Inflammatory macrophage treated with lipopolysaccharide for 4 hours (primary cell): ENCODE measurements at regions not wholly inside any gene's neighbourhood (a gene's known extent, or its start where the extent isn't known, plus 50 kb on each side); places are given as distances from the start of the nearest gene placed in this dataset.
"Not testable (repeated sequence)": the region's sequence is repeated elsewhere in the genome, so short reads cannot be mapped to it uniquely, and the experiment has no call there.

Experiments
- DNase-seq: peaks from one replicate; pipeline ENCODE4 v3.0.0-alpha.2; 2020

GRCh38 chr2:38243186-38243880 is 133.7 kb downstream of the ATL2 start:
- no peak for DNase-seq

DNA sequence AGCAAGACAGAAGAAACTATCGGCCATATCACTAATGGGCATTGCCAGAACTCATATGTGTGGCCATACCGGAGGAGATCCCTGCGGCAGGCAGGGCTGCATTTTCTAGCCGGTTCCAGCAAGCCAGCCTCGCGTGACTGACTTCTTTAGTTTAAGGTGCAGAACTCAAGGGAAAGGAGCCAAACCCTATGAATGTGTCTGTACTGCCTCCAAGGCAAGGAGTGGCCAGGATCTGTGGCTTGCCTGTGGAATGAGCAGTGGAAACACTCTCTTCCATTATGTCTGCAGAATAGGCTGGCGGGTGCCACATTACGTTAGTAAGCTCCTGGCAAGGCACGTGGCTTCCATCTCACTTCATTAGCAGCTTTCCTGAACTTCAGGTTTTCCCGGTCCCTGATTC is 137.6 kb downstream of the ATL2 start:
- no peak for DNase-seq

DNA sequence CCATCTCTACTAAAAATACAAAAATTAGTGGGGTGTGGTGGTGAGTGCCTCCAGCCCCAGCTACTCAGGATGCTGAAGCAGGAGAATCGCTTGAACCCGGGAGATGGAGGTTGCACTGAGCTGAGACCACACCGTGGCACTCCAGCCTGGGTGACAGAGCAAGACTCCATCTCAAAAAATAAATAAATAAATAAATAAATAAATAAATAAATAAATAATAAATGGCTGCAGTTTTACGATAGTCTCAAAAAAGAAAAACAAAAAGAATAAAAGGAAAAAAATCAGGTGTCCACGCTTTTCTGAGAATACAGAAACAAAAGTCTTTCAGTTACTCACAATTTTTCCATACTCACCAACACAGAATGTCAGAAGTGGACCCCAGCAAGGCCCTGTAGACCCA is 138.4 kb downstream of the ATL2 start:
- not testable (repeated sequence) for DNase-seq

GRCh38 chr2:38237311-38237710 is 139.8 kb downstream of the ATL2 start:
- no peak for DNase-seq

DNA sequence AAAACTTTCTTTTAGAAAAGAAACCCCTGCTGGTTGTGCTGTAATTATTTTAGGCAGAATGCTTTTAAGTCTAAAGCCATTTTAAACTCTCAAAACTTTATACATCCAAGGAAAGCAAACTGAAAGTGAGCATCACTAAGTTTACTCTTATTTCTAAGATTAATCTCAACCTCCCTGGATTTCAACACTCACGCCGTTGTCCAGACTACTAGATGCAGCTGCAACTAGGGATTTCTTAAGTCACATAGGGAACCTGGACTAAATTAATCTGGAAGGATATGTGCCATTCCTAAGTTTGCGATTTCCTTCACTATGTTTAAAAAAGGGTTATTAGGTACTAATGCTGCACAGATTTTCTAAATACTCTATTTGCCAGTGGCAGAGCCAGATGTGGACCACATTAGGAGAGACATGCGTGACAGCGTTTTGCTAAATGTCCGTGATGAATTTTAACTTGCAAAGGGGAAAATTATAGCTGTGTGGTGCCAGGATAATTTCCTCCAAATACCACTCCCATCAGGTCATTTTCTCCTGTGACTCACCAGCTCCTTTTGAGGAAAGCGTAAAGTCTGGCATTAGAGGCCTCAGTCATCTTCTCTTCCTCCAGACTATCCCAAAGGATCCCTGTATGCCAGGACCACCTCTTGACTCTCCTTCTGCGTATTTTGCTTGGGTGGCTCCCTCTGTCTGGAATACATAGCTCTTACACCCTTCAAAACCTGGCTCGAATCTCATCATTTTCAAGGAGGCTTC is 143.7 kb downstream of the ATL2 start:
- DNase-seq, result no peak

- DNase-seq, result no peak
Observed at GRCh38 chr2:38232454-38232853, 144.6 kb downstream of the ATL2 start.

- no peak for DNase-seq
Observed at GRCh38 chr2:38230756-38231155, 146.3 kb downstream of the ATL2 start.

DNA sequence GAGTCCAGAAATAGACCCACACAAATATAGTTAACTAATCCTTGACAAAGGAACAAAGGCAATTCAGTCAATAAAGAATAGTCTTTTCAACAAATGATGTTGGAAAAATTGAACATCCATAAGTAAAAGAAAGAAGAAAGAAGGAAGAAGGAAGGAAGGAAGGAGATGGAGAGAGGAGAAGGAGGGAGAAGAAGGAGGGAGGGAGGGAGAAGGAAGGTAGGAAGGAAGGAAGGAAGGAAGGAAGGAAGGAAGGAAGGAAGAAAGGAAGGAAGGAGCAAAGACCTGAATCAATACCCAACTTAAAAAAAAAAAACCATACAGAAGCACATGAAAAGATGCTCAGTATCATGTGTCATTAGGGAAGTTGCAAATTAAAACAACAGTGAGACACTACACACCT is 148.3 kb downstream of the ATL2 start:
- DNase-seq, result no peak

DNA sequence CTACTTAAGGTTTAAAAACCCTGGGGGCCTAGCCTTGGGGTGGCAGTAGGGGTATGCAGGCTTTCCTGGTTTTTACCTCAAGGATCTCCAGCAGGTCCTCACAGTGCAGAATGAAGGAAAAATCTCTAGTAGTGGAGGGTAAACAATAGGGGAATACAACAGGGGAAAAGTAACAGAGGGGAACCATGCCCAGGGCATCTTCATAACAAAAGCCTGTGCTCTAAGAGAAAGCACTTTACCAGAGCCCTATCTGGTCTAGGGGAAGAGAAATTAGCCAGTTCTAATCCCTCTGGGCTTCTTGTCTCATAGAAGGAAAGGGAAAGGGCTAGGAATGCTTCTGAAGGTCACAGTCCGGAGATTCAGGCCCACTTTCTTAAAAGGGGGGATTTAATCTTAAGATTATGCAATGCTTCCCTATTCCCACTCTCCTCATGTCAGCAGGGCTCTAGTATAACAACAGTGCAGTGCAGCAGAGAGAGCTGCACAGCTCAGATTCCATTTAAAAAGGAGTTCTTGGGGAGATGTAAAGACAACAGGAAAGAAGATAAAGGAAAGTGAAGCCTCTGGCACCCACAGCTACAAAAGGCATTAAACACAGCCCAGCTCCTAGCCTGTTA is 149.0 kb upstream of the CYP1B1 start:
- DNase-seq, result no peak

DNA sequence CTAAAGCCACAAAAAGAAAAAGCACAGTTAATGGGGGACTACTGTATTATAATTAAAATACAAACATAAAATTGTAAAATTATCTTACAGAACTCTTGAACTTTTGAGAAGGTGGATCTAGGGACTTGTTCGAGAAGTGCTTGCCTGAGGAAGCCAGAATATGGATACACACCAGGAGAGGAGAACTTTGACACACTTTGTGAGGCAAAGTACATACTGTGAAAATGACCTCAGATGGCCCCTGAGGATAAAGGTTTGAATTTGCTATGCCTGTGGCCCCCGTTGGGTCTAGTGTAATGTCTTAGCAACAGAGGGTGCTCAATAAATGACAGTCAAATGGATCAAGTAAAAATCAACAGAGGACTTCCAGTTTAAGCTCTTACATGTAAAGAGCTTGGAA is 148.2 kb upstream of the CYP1B1 start:
- DNase-seq, result no peak

DNA sequence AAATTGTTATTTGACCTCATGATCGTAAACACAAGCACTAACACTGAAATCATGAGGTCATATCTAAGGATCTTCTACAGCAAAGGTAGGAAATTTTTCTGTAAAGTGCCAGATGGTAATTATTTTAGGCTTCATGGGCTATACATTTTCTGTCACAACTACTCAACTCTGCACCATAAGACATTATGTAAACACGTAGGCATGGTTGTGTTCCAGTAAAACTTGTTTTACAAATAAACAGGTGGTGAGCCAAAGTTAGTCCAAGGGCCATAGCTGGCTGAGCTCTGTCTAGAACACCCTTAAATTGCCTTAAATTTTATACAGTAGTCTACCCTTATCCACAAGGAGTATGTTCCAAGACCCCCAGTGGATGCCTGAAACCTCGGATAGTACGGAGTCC is 147.3 kb upstream of the CYP1B1 start:
- no peak for DNase-seq

DNA sequence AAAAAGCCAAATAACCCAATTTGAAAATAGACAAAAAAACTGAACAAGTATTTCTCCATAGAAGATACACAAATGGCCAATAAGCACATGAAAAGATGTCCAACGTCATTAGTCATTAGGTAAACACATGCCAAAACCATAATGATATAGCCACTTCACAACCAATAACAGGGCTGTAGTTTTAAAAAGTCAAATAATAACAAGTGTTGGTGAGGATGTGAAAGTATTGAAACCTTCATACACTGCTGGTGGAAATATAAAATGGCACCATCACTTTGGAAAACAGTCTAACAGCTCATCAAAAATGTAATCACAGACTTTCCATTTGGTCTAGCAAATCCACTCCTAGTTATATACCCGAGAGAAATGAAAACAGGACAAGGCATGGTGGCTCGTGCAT is 144.2 kb upstream of the CYP1B1 start:
- DNase-seq, result no peak

DNA sequence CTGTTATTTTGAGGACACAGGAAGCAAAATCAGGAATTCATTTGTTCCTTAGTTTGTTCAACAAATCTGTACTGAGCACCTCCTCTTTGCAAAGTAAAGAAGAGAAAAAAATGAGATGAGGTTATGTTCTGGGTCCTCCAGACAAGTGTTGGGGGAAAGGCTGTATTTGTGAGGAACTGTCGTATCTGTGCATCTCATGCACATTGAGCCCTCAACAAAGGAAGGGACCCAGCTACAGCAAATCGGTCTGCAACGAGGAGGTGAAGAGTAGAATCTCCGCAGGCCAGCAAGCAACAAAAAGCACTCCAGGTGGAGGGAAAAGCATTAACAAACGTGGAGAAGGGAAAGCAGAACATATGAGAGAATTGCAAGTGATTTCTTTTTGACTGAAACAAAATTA is 143.0 kb upstream of the CYP1B1 start:
- no peak for DNase-seq

- no peak for DNase-seq
Observed at GRCh38 chr2:38218591-38218991, 142.6 kb upstream of the CYP1B1 start.

DNA sequence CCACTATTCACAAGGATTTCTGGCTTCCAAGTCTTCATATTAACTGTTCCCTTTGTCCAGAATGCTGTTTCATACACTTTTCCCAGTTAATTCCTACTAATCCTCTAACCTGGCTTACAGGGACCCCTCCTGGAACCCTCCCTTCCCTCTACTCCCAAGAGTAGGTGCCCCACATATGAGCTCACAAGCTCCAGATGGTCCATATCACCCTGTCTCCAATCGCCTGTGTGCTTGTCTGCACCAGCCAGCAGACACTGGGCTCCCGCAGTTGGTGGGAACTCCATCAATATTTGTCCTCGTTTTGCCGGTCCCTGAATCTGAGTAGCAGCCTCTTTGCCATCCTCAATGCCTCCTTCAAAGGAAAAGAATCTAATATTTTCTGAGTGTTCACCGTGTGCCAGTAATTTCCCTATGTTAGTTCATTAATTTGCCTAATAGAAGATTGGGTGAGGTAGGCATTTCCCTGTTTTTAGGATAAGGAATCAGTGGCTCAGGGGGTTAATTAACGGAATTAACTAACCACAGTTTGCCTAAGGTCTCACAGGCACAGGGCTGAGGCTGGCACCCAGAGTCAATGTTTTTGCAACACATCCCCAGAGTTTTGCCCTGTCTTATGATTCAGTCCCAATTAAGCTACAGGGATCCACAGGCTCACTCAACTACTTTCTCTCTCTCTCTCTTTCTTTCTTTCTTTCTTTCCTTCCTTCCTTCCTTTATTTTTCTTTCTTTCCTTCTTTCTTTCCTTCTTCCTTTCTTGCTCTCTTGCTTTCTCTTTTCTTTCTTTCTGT is 141.6 kb upstream of the CYP1B1 start:
- DNase-seq, result no peak

- no peak for DNase-seq
Observed at GRCh38 chr2:38216886-38217285, 140.9 kb upstream of the CYP1B1 start.

GRCh38 chr2:38215993-38216392 is 140.0 kb upstream of the CYP1B1 start:
- DNase-seq, result no peak

- no peak for DNase-seq
Observed at GRCh38 chr2:38215522-38215921, 139.6 kb upstream of the CYP1B1 start.

GRCh38 chr2:38214209-38214717 is 138.3 kb upstream of the CYP1B1 start:
- peak; percentile 16 for DNase-seq

DNA sequence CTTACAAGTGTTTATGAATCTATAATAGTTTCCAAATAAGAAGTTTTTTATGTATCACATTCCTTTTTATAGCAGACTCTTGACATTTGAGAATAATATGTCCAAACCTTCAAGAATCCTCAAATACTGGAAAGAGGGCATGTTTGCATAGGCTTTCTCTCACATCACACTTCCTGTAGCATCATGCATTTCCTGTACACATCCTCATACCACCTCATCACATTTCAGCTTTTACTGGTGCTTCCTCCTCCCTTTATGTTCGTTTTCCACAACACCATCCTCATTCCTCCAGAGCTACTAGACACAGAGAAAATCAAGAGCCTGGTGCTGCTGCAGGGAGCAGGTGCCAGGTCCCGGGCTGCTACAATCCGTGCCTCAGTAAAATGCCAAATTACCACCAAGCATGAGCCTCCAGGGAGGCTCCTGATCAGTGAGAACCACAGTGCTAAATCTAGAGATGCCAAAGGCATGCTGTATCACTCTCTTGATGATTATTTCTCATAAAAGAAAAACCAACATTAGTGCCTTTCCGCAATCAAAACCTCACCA is 137.7 kb upstream of the CYP1B1 start:
- DNase-seq, result no peak

DNA sequence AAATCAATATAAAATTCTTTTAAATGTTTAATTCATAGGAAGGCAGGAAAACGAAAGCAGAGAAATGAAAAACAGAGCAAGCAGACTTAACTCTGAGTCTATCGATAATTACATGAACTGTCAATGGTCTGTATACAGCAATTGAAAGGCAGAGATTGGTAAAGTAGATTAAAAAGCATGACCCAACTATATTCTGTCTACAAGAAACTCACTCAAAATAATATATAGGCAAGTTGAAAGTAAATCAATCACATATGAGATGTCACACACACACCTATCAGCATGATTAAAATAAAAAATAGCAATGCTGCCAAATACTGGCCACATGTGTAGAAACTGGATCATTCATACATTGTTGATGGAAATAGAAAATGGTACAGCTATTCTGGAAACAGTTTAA is 136.4 kb upstream of the CYP1B1 start:
- DNase-seq, result no peak

DNA sequence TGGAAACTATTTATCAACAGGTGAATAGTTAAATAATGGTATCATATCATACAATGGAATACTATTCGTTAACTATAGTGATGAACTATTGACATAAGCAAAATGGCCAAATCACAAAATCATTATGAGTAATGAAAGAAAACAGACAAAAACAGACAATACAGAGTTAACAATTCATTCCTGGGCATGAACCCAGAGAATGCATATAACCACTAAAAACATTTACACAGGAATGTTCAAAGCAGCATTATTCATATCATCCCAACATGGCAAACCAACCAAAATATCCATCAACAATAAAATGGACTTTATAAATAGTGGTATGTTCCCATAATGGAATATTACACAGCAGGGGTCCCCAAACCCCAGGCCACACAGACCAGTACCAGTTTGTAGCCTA is 131.2 kb upstream of the CYP1B1 start:
- DNase-seq, result no peak

DNA sequence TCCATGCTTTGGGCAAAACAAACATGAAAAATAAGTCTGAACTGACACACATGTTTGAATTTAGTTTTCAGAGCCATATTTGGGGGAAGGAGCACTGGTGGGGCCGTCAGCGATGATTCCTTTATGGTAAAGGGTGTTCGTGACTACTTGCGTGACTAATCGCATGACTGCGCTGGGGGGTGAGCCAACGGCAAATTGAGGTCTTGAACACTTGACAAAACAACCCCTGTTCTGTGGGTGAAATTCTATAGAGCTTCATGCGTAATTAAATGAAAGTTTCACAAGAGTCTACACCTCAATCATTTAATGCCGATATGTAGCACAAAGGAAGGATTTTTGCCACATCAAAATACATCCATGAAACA is 127.5 kb upstream of the CYP1B1 start:
- DNase-seq, result no peak
